Mesothelial cell of epicardium (in vitro differentiated cells): ENCODE measurements at regions not wholly inside any gene's neighbourhood (a gene's known extent, or its start where the extent isn't known, plus 50 kb on each side); places are given as distances from the start of the nearest gene placed in this dataset.

Experiments
- DNase-seq, 2 experiments: peaks; one replicate each; pipeline ENCODE4 v3.0.0; 2021; ENCODE audit warnings: low spot score in 2 of 2; ENCODE audit not compliant: unreplicated experiment in 2 of 2
- H3K27ac Mint-ChIP-seq: 2 replicates; pipeline ENCODE4 v1.8.0; 2021; ENCODE audit warnings: mixed read lengths
- H3K27me3 Mint-ChIP-seq: 2 replicates; pipeline ENCODE4 v1.8.0; 2021; ENCODE audit warnings: low read depth, mixed read lengths
- H3K36me3 Mint-ChIP-seq: 2 replicates; pipeline ENCODE4 v1.8.0; 2021; ENCODE audit warnings: mixed read lengths
- H3K4me1 Mint-ChIP-seq: 2 replicates; pipeline ENCODE4 v1.8.0; 2021; ENCODE audit warnings: mixed read lengths
- H3K4me3 Mint-ChIP-seq: 2 replicates; pipeline ENCODE4 v1.8.0; 2021; ENCODE audit warnings: mild to moderate bottlenecking, moderate library complexity, mixed read lengths
- H3K9me3 Mint-ChIP-seq: 2 replicates; pipeline ENCODE4 v1.8.0; 2021; ENCODE audit warnings: mixed read lengths
- CTCF ChIP-seq: fragments of 200-600 bp; sonication (generic); IDR thresholded peaks from one replicate; pipeline ENCODE4 v1.5.0; 2021; ENCODE audit warnings: antibody characterized with exemption; ENCODE audit not compliant: unreplicated experiment

GRCh38 chr10:78688901-78689583 is 379.7 kb upstream of the ZMIZ1 start:
- Mint-ChIP-seq H3K27ac (peak overlapping the region; percentile 75), H3K4me1 (peaks cover 40% of the 10 kb centered on the region), H3K27me3 (no peaks in the 10 kb centered on the region), H3K9me3 (peaks cover 9% of the 10 kb centered on the region), H3K4me3 (no peak overlapping the region), H3K36me3 (no peaks in the 10 kb centered on the region)
- TF ChIP-seq CTCF = no peak
- DNase-seq = no peak

- H3K4me1 Mint-ChIP-seq = peaks cover 34% of the 10 kb centered on the region
- no peaks in the 10 kb centered on the region for H3K36me3 Mint-ChIP-seq
- no peak overlapping the region for H3K4me3 Mint-ChIP-seq
- peaks cover 10% of the 10 kb centered on the region for H3K9me3 Mint-ChIP-seq
- no peak for TF ChIP-seq CTCF
- no peaks in the 10 kb centered on the region for H3K27me3 Mint-ChIP-seq
- H3K27ac Mint-ChIP-seq = peak overlapping the region; percentile 75
- DNase-seq = no peak
Observed at GRCh38 chr10:78689584-78689935, 379.2 kb upstream of the ZMIZ1 start.

GRCh38 chr10:78690354-78691111 is 378.2 kb upstream of the ZMIZ1 start:
- Mint-ChIP-seq H3K36me3 (no peaks in the 10 kb centered on the region), H3K9me3 (peaks cover 10% of the 10 kb centered on the region), H3K27ac (no peak overlapping the region), H3K27me3 (no peaks in the 10 kb centered on the region), H3K4me1 (peaks cover 27% of the 10 kb centered on the region), H3K4me3 (no peak overlapping the region)
- DNase-seq = no peak
- TF ChIP-seq CTCF = no peak

- H3K27me3 Mint-ChIP-seq = no peaks in the 10 kb centered on the region
- H3K27ac Mint-ChIP-seq = peak overlapping the region; percentile 8
Observed at GRCh38 chr10:78691301-78692030, 377.3 kb upstream of the ZMIZ1 start.

GRCh38 chr10:78692071-78692470 is 376.7 kb upstream of the ZMIZ1 start:
- TF ChIP-seq CTCF = no peak
- H3K27ac Mint-ChIP-seq = no peak overlapping the region
- peaks cover 10% of the 10 kb centered on the region for H3K9me3 Mint-ChIP-seq
- DNase-seq = no peak
- H3K36me3 Mint-ChIP-seq = no peaks in the 10 kb centered on the region
- H3K4me1 Mint-ChIP-seq = peaks cover 21% of the 10 kb centered on the region
- H3K4me3 Mint-ChIP-seq = no peak overlapping the region
- H3K27me3 Mint-ChIP-seq = no peaks in the 10 kb centered on the region

More at GRCh38 chr10:78691301-78692030, 377.3 kb upstream of the ZMIZ1 start:
- H3K36me3 Mint-ChIP-seq = no peaks in the 10 kb centered on the region
- no peak overlapping the region for H3K4me3 Mint-ChIP-seq
- H3K9me3 Mint-ChIP-seq = peaks cover 10% of the 10 kb centered on the region
- no peak for DNase-seq
- H3K4me1 Mint-ChIP-seq = peaks cover 22% of the 10 kb centered on the region
- TF ChIP-seq CTCF = no peak
